ENCODE measurements at regions not wholly inside any gene's neighbourhood (a gene's known extent, or its start where the extent isn't known, plus 50 kb on each side); places are given as distances from the start of the nearest gene placed in this dataset.
"Not testable (repeated sequence)": the region's sequence is repeated elsewhere in the genome, so short reads cannot be mapped to it uniquely, and the experiment has no call there.

DNA sequence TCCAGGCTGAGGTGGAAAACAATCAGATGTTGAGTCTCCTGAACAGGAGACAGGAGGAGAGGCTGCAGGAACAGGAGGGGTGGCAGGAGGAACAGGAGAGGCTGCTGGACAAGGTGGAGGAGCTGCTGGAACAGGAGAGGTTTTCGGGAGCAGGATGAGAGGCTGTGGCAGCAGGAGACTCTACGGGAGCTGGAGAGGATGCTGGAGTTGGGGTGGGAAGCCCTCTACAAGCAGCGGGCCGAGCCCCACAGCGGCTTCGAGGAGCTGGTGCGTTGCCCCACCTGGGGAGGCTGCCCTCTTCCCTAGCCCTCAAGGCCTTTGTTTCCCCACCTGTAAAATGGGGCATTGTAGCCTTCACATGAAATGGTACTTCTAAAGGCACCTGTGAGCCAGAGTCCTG, 156.4 kb downstream of the GOLGA6L4 start:
- TF ChIP-seq, protein P1, sequence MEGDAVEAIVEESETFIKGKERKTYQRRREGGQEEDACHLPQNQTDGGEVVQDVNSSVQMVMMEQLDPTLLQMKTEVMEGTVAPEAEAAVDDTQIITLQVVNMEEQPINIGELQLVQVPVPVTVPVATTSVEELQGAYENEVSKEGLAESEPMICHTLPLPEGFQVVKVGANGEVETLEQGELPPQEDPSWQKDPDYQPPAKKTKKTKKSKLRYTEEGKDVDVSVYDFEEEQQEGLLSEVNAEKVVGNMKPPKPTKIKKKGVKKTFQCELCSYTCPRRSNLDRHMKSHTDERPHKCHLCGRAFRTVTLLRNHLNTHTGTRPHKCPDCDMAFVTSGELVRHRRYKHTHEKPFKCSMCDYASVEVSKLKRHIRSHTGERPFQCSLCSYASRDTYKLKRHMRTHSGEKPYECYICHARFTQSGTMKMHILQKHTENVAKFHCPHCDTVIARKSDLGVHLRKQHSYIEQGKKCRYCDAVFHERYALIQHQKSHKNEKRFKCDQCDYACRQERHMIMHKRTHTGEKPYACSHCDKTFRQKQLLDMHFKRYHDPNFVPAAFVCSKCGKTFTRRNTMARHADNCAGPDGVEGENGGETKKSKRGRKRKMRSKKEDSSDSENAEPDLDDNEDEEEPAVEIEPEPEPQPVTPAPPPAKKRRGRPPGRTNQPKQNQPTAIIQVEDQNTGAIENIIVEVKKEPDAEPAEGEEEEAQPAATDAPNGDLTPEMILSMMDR (IDR thresholded peaks at IDR 0.05), result not testable (repeated sequence)
- not testable (repeated sequence) for TF ChIP-seq EP300 (IDR thresholded peaks at IDR 0.05)
